Ovary (tissue), 3 donors: ENCODE measurements at regions not wholly inside any gene's neighbourhood (a gene's known extent, or its start where the extent isn't known, plus 50 kb on each side); places are given as distances from the start of the nearest gene placed in this dataset.

Experiments
- CTCF ChIP-seq, 3 donors: fragments of 450-650 bp in 2 of 3; fragments of 200-600 bp in 1 of 3; IDR thresholded peaks; one replicate each; pipeline versions ENCODE4 v1.5.1 to v1.8.0; 2016 to 2022; ENCODE audit warnings: antibody characterized with exemption in 3 of 3, mild to moderate bottlenecking in 1 of 3
- POLR2A ChIP-seq: fragments of 450-650 bp; IDR thresholded peaks from one replicate; pipeline ENCODE4 v1.6.1; 2017; ENCODE audit warnings: antibody characterized with exemption, mild to moderate bottlenecking, moderate library complexity
- donor health status: DM: no; HTN: no; CAD: no.

DNA sequence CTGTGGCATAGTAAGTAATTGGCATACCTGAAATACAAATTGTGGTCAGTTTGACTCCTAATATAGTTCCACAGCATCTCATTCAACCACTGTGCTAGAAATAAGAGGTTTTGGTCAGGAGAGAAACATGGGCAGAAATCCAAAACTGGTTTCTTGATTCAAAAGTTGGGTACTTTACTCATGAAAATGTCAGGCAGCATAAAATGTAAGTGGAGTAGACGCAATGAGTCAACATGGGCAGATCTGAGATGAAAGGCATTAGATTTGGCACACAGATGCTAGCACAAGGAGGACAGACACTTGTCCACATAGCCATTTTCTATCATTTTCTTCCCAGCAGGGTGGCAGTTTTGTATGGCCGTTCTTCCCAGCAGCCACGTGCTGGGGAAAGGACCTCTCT is 255.8 kb upstream of the CDIN1 start:
- TF ChIP-seq CTCF (IDR thresholded peaks at IDR 0.05) (no peak), POLR2A (no peak)
